ENCODE measurements at regions not wholly inside any gene's neighbourhood (a gene's known extent, or its start where the extent isn't known, plus 50 kb on each side); places are given as distances from the start of the nearest gene placed in this dataset.

GRCh38 chr6:44044940-44045671, 82.1 kb downstream of the MRPL14 start (continued):
- TF ChIP-seq POU6F1 (CRISPR knock-in tag; IDR thresholded peaks at IDR 0.05; ENCODE audit: borderline replicate concordance, low read depth): no peak

DNA sequence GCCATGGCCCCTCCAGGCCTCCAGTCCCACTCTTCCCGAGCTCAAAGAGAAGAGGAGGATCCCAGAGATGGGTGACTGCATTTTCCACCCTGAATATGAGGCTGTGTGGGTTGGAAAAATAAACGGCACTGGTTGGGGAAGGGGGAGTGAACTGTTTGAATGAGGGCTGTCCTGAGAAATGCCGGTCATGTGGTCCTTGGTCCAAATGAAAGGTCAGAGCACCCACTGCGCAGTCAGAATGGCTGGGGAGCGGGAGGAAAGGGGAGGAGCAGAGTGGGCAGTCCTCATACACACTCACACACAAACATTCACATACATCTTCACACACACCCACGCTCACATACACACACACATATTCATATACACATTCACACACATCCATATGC, 83.1 kb downstream of the MRPL14 start:
- ATAC-seq: no peak
- no peak for TF ChIP-seq ESRRG (CRISPR knock-in tag; IDR thresholded peaks at IDR 0.05)
- TF ChIP-seq, protein P1, sequence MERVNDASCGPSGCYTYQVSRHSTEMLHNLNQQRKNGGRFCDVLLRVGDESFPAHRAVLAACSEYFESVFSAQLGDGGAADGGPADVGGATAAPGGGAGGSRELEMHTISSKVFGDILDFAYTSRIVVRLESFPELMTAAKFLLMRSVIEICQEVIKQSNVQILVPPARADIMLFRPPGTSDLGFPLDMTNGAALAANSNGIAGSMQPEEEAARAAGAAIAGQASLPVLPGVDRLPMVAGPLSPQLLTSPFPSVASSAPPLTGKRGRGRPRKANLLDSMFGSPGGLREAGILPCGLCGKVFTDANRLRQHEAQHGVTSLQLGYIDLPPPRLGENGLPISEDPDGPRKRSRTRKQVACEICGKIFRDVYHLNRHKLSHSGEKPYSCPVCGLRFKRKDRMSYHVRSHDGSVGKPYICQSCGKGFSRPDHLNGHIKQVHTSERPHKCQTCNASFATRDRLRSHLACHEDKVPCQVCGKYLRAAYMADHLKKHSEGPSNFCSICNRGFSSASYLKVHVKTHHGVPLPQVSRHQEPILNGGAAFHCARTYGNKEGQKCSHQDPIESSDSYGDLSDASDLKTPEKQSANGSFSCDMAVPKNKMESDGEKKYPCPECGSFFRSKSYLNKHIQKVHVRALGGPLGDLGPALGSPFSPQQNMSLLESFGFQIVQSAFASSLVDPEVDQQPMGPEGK (CRISPR knock-in tag; IDR thresholded peaks at IDR 0.05; ENCODE audit: borderline replicate concordance): no peak
- no peak for TF ChIP-seq ZNF70 (CRISPR knock-in tag; IDR thresholded peaks at IDR 0.05)
- TF ChIP-seq ZC3H10 (CRISPR knock-in tag; IDR thresholded peaks at IDR 0.05): no peak
- no peak for TF ChIP-seq GLIS3 (CRISPR knock-in tag; IDR thresholded peaks at IDR 0.05)
- no peak for TF ChIP-seq BACH2 (CRISPR knock-in tag; IDR thresholded peaks at IDR 0.05; ENCODE audit: borderline replicate concordance)
- TF ChIP-seq ZFP30 (CRISPR knock-in tag; IDR thresholded peaks at IDR 0.05): no peak
- TF ChIP-seq, protein P2, sequence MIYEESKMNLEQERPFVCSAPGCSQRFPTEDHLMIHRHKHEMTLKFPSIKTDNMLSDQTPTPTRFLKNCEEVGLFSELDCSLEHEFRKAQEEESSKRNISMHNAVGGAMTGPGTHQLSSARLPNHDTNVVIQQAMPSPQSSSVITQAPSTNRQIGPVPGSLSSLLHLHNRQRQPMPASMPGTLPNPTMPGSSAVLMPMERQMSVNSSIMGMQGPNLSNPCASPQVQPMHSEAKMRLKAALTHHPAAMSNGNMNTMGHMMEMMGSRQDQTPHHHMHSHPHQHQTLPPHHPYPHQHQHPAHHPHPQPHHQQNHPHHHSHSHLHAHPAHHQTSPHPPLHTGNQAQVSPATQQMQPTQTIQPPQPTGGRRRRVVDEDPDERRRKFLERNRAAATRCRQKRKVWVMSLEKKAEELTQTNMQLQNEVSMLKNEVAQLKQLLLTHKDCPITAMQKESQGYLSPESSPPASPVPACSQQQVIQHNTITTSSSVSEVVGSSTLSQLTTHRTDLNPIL (CRISPR knock-in tag; IDR thresholded peaks at IDR 0.05; ENCODE audit: low read depth): no peak
- no peak for TF ChIP-seq RARB (CRISPR knock-in tag; IDR thresholded peaks at IDR 0.05)
- no peak for TF ChIP-seq TSHZ2 (CRISPR knock-in tag; IDR thresholded peaks at IDR 0.05)
- no peak for TF ChIP-seq SNAI2 (CRISPR knock-in tag; IDR thresholded peaks at IDR 0.05)
- TF ChIP-seq ZNF565 (CRISPR knock-in tag; conservative IDR thresholded peaks at IDR 0.05; ENCODE audit: low read depth): no peak
- no peak for TF ChIP-seq ZFP3 (CRISPR knock-in tag; IDR thresholded peaks at IDR 0.05)
- TF ChIP-seq TOX (CRISPR knock-in tag; IDR thresholded peaks at IDR 0.05; ENCODE audit: borderline replicate concordance): no peak
- no peak for TF ChIP-seq POU6F1 (CRISPR knock-in tag; IDR thresholded peaks at IDR 0.05; ENCODE audit: borderline replicate concordance, low read depth)
- TF ChIP-seq PPARA (CRISPR knock-in tag; IDR thresholded peaks at IDR 0.05; ENCODE audit: borderline replicate concordance): no peak
- TF ChIP-seq ZNF8 (CRISPR knock-in tag; IDR thresholded peaks at IDR 0.05): no peak
- TF ChIP-seq TCF4 (CRISPR knock-in tag; IDR thresholded peaks at IDR 0.05; ENCODE audit: borderline replicate concordance): no peak
- TF ChIP-seq OSR1 (CRISPR knock-in tag; IDR thresholded peaks at IDR 0.05): no peak

DNA sequence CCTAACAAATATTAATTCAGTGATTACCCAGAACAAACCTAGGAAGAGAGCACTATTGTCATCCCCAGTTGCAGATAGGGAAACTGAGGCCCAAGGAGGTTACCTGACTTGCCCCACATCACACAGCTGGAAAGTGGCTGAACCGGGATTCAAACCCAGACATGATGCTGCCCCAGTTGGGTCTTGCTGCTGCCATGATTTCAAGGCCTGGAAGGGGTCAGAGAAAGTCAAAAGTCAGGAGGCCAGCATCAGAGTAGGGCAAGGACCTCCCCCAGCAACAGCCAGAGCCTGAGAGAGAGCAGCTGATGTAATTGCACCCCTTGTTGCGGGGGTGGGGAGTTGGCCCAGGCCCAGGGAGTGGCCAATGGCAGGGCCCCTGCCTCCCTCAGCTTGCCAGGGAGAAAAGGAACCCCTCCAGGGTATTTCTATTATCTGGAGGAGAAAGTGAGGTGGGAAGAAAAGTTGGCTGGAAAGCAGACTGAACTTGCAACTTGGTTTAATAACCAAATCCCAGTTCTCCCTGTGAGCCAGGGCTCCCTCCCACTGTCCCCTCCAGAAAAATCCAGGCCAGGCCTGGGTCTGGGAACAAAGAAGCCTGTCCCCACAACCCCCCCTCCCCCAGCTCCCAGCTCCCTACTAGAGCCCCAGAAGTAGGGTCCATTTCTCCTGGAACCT, 83.6 kb downstream of the MRPL14 start:
- 0 out of 2 replicates have a peak, but pooled peaks have one; percentile 50 for TF ChIP-seq ZFP3 (CRISPR knock-in tag; IDR thresholded peaks at IDR 0.05)
- TF ChIP-seq BACH2 (CRISPR knock-in tag; IDR thresholded peaks at IDR 0.05; ENCODE audit: borderline replicate concordance): no peak
- ATAC-seq: no peak
